Ecto neural progenitor cell (in vitro differentiated cells): ENCODE measurements at regions not wholly inside any gene's neighbourhood (a gene's known extent, or its start where the extent isn't known, plus 50 kb on each side); places are given as distances from the start of the nearest gene placed in this dataset.

Experiments
- DNase-seq: peaks from one replicate; pipeline ENCODE4 v3.0.0-alpha.2; 2018; ENCODE audit warnings: low spot score

GRCh38 chr2:144692661-144693060 lies 172.7 kb upstream of the ZEB2 start:
- no peak for DNase-seq

- no peak for DNase-seq
Observed at GRCh38 chr2:144690771-144691170, 170.9 kb upstream of the ZEB2 start.

- no peak for DNase-seq
Observed at GRCh38 chr2:144686518-144687215, 166.7 kb upstream of the ZEB2 start.

- no peak for DNase-seq
Observed at GRCh38 chr2:144683966-144684365, 164.0 kb upstream of the ZEB2 start.

- no peak for DNase-seq
Observed at GRCh38 chr2:144683107-144683753, 163.3 kb upstream of the ZEB2 start.

- no peak for DNase-seq
Observed at GRCh38 chr2:144682248-144682647, 162.3 kb upstream of the ZEB2 start.

- DNase-seq = no peak
Observed at GRCh38 chr2:144681389-144681788, 161.5 kb upstream of the ZEB2 start.

GRCh38 chr2:144679942-144680341 lies 160.0 kb upstream of the ZEB2 start:
- no peak for DNase-seq

- no peak for DNase-seq
Observed at GRCh38 chr2:144678736-144679135, 158.8 kb upstream of the ZEB2 start.

GRCh38 chr2:144675731-144676130 lies 155.8 kb upstream of the ZEB2 start:
- DNase-seq = no peak

GRCh38 chr2:144675331-144675730 lies 155.4 kb upstream of the ZEB2 start:
- DNase-seq = no peak

GRCh38 chr2:144674071-144674470 lies 154.2 kb upstream of the ZEB2 start:
- no peak for DNase-seq

GRCh38 chr2:144673456-144673855 lies 153.5 kb upstream of the ZEB2 start:
- no peak for DNase-seq

GRCh38 chr2:144671695-144672455 lies 152.0 kb upstream of the ZEB2 start:
- no peak for DNase-seq

- no peak for DNase-seq
Observed at GRCh38 chr2:144670738-144671137, 150.8 kb upstream of the ZEB2 start.

GRCh38 chr2:144670080-144670479 lies 150.2 kb upstream of the ZEB2 start:
- no peak for DNase-seq

- no peak for DNase-seq
Observed at GRCh38 chr2:144669196-144669987, 149.5 kb upstream of the ZEB2 start.

GRCh38 chr2:144668493-144669110 lies 148.7 kb upstream of the ZEB2 start:
- no peak for DNase-seq

- no peak for DNase-seq
Observed at GRCh38 chr2:144666032-144666431, 146.1 kb upstream of the ZEB2 start.

- DNase-seq = no peak
Observed at GRCh38 chr2:144663207-144663606, 143.3 kb upstream of the ZEB2 start.

- no peak for DNase-seq
Observed at GRCh38 chr2:144660518-144661316, 140.8 kb upstream of the ZEB2 start.
